ENCODE measurements at regions not wholly inside any gene's neighbourhood (a gene's known extent, or its start where the extent isn't known, plus 50 kb on each side); places are given as distances from the start of the nearest gene placed in this dataset.

GRCh38 chr5:109981979-109982378, 292.3 kb downstream of the MAN2A1 start:
- no peak for ATAC-seq
- no TSS peak for BruUV-seq (replicated peaks)
- intact Hi-C loops (cut with micrococcal nuclease; ENCODE audit: unreplicated experiment) = no loop called here

GRCh38 chr5:109982966-109983534, 293.3 kb downstream of the MAN2A1 start:
- Histone ChIP-seq H3K4me3 (ENCODE audit: low read depth in 2 of 2, low read length in 2 of 2) (no peak overlapping the region), H3K27ac (ENCODE audit: low read length) (no peak overlapping the region), H3K36me3 (ENCODE audit: control insufficient read depth, insufficient read depth, low read length) (no peaks in the 10 kb centered on the region), H3K9me3 (ENCODE audit: control insufficient read depth, insufficient read depth, low read depth, low read length) (no peaks in the 10 kb centered on the region), H3K27me3 (ENCODE audit: control insufficient read depth, insufficient read depth, low read length) (no peaks in the 10 kb centered on the region), H3K4me1 (ENCODE audit: control insufficient read depth, insufficient read depth, low read length) (no peaks in the 10 kb centered on the region)
- TF ChIP-seq CTCF (IDR thresholded peaks at IDR 0.05) (no peak), POLR2AphosphoS5 (IDR thresholded peaks at IDR 0.05; ENCODE audit: low read depth, low read length) (no peak), TCF7L2 (IDR thresholded peaks at IDR 0.05; ENCODE audit: low read depth, low read length) (no peak), REST (IDR thresholded peaks at IDR 0.05; ENCODE audit: insufficient read depth in 1 of 2, low read depth in 2 of 2, low read length in 1 of 2) (no peak), SIN3A (IDR thresholded peaks at IDR 0.05; ENCODE audit: borderline replicate concordance, insufficient read depth, low read depth, low read length) (no peak)
- in situ Hi-C loops (cut with HindIII; ENCODE audit: low pct_unique_long_range_greater_than_20kb, low sequenced_read_pairs) = no loop called here
- DNase-seq (ENCODE audit: low read depth, low spot score) (no peak), ATAC-seq (no peak)
- BruUV-seq (replicated peaks) = no TSS peak
- POLR2A ChIA-PET = no interaction called here
- intact Hi-C loops (cut with micrococcal nuclease; ENCODE audit: unreplicated experiment) = no loop called here
- CTCF ChIA-PET = no interaction called here

More at GRCh38 chr5:109981979-109982378, 292.3 kb downstream of the MAN2A1 start:
- Histone ChIP-seq H3K9me3 (ENCODE audit: control insufficient read depth, insufficient read depth, low read depth, low read length) (no peaks in the 10 kb centered on the region), H3K27me3 (ENCODE audit: control insufficient read depth, insufficient read depth, low read length) (no peaks in the 10 kb centered on the region), H3K36me3 (ENCODE audit: control insufficient read depth, insufficient read depth, low read length) (no peaks in the 10 kb centered on the region), H3K4me1 (ENCODE audit: control insufficient read depth, insufficient read depth, low read length) (no peaks in the 10 kb centered on the region), H3K27ac (ENCODE audit: low read length) (no peak overlapping the region), H3K4me3 (ENCODE audit: low read depth in 2 of 2, low read length in 2 of 2) (no peak overlapping the region)
- in situ Hi-C loops (cut with HindIII; ENCODE audit: low pct_unique_long_range_greater_than_20kb, low sequenced_read_pairs) = no loop called here
- ChIA-PET POLR2A (no interaction called here), CTCF (no interaction called here)
- TF ChIP-seq CTCF (IDR thresholded peaks at IDR 0.05) (no peak), REST (IDR thresholded peaks at IDR 0.05; ENCODE audit: insufficient read depth in 1 of 2, low read depth in 2 of 2, low read length in 1 of 2) (no peak), TCF7L2 (IDR thresholded peaks at IDR 0.05; ENCODE audit: low read depth, low read length) (no peak), SIN3A (IDR thresholded peaks at IDR 0.05; ENCODE audit: borderline replicate concordance, insufficient read depth, low read depth, low read length) (no peak), POLR2AphosphoS5 (IDR thresholded peaks at IDR 0.05; ENCODE audit: low read depth, low read length) (no peak)
- DNase-seq (ENCODE audit: low read depth, low spot score) = no peak

All from Panc1 (cell line).